PFSK-1 (cell line): ENCODE measurements at regions not wholly inside any gene's neighbourhood (a gene's known extent, or its start where the extent isn't known, plus 50 kb on each side); places are given as distances from the start of the nearest gene placed in this dataset.

Source experiments
- FOXP2 ChIP-seq: optimal IDR thresholded peaks from 2 replicates; pipeline ENCODE3; 2011; ENCODE audit warnings: borderline replicate concordance, control low read depth, inconsistent platforms; ENCODE audit not compliant: insufficient read depth; ENCODE audit errors: extremely low read length, extremely low read depth
- POLR2AphosphoS5 ChIP-seq: IDR thresholded peaks from 2 replicates; pipeline ENCODE4 v1.6.1; 2012; ENCODE audit warnings: low read depth, mild to moderate bottlenecking, control low read depth, low read length, moderate library complexity
- REST ChIP-seq, 2 experiments: IDR thresholded peaks; 2 replicates each; pipeline versions ENCODE4 v1.6.1 to v1.8.0; 2011 to 2012; ENCODE audit warnings: low read depth in 2 of 2, low read length in 2 of 2, control low read depth in 1 of 2, inconsistent platforms in 1 of 2, mild to moderate bottlenecking in 1 of 2, moderate library complexity in 1 of 2; ENCODE audit not compliant: insufficient read depth in 1 of 2
- SIN3A ChIP-seq: IDR thresholded peaks from 2 replicates; pipeline ENCODE4 v1.6.1; 2012; ENCODE audit warnings: mild to moderate bottlenecking, low read length, moderate library complexity, borderline replicate concordance; ENCODE audit not compliant: insufficient read depth
- TAF1 ChIP-seq: IDR thresholded peaks from 2 replicates; pipeline ENCODE4 v1.6.1; 2012; ENCODE audit warnings: low read length, control low read depth, borderline replicate concordance; ENCODE audit not compliant: insufficient read depth

GRCh38 chr5:174793684-174794328 is 69.4 kb downstream of the MSX2 start:
- TF ChIP-seq SIN3A, result no peak
- TF ChIP-seq POLR2AphosphoS5, result no peak
- no peak for TF ChIP-seq REST (IDR thresholded peaks at IDR 0.05; ENCODE audit: insufficient read depth in 1 of 2, low read depth in 2 of 2, low read length in 2 of 2)
- TF ChIP-seq FOXP2, result no peak
- TF ChIP-seq TAF1, result no peak

GRCh38 chr5:174793076-174793475 is 68.7 kb downstream of the MSX2 start:
- TF ChIP-seq TAF1 (no peak), REST (IDR thresholded peaks at IDR 0.05; ENCODE audit: insufficient read depth in 1 of 2, low read depth in 2 of 2, low read length in 2 of 2) (no peak), SIN3A (no peak), FOXP2 (no peak), POLR2AphosphoS5 (no peak)

- no peak for TF ChIP-seq SIN3A
- TF ChIP-seq FOXP2, result no peak
- no peak for TF ChIP-seq POLR2AphosphoS5
- no peak for TF ChIP-seq TAF1
- TF ChIP-seq REST (IDR thresholded peaks at IDR 0.05; ENCODE audit: insufficient read depth in 1 of 2, low read depth in 2 of 2, low read length in 2 of 2), result no peak
Measured at GRCh38 chr5:174790906-174791305, 66.5 kb downstream of the MSX2 start.

GRCh38 chr5:174789596-174789995 is 65.2 kb downstream of the MSX2 start:
- no peak for TF ChIP-seq POLR2AphosphoS5
- TF ChIP-seq SIN3A, result no peak
- no peak for TF ChIP-seq TAF1
- no peak for TF ChIP-seq REST (IDR thresholded peaks at IDR 0.05; ENCODE audit: insufficient read depth in 1 of 2, low read depth in 2 of 2, low read length in 2 of 2)
- no peak for TF ChIP-seq FOXP2

- TF ChIP-seq POLR2AphosphoS5, result no peak
- TF ChIP-seq FOXP2, result no peak
- no peak for TF ChIP-seq SIN3A
Measured at GRCh38 chr5:174785120-174785680, 60.8 kb downstream of the MSX2 start.
